ENCODE measurements at regions not wholly inside any gene's neighbourhood (a gene's known extent, or its start where the extent isn't known, plus 50 kb on each side); places are given as distances from the start of the nearest gene placed in this dataset.

DNA sequence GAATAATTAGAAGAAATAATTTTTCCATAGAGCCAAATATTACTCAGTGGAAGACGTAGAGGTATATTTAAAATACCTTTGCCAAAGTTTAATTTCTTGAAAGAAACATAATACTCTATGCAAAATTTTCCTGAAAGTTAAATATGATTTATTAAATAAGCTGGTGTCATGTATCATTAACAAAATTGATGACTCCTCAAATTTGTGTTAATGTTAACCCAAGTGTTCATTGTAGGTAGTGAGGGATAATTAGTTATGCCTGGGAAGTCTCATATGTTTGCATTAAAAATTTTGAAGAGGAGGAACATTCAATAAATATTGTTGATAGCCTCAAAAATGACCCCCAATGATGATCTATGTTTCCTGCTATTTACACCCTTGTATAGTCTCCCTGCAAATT is 292.7 kb upstream of the AMOT start:
- Mint-ChIP-seq H3K27ac (no peak overlapping the region), H3K4me3 (no peak overlapping the region), H3K36me3 (no peaks in the 10 kb centered on the region), H3K4me1 (no peaks in the 10 kb centered on the region), H3K9me3 (ENCODE audit: low read depth) (no peaks in the 10 kb centered on the region), H3K27me3 (no peaks in the 10 kb centered on the region)
- CTCF ChIA-PET, result no interaction called here
- ATAC-seq (no peak), DNase-seq (no peak)

DNA sequence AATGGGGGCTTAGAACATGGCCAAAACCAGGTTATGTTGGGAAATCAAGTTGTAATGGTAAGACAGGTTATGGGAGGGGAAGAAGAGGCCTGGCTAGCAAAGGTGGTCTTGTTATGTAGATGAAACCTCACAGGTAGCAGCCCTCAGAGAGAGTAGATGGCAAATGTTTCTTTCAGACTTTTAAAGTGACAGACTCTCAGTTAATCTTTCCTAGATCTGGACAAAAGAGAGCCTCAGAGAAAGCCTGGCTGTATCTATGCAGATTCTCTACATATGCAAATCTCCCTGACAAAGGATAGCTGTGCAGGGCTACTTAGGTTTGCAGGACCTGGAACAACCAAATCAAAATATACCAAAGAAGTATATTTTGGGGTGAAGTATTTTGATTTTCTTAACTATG is 284.1 kb upstream of the AMOT start:
- ATAC-seq (no peak), DNase-seq (no peak)
- H3K27ac Mint-ChIP-seq, result no peak overlapping the region
- CTCF ChIA-PET, result no interaction called here
- no peak overlapping the region for H3K4me3 Mint-ChIP-seq
- H3K9me3 Mint-ChIP-seq (ENCODE audit: low read depth), result no peaks in the 10 kb centered on the region
- H3K36me3 Mint-ChIP-seq, result no peaks in the 10 kb centered on the region
- no peaks in the 10 kb centered on the region for H3K4me1 Mint-ChIP-seq
- H3K27me3 Mint-ChIP-seq, result no peaks in the 10 kb centered on the region

DNA sequence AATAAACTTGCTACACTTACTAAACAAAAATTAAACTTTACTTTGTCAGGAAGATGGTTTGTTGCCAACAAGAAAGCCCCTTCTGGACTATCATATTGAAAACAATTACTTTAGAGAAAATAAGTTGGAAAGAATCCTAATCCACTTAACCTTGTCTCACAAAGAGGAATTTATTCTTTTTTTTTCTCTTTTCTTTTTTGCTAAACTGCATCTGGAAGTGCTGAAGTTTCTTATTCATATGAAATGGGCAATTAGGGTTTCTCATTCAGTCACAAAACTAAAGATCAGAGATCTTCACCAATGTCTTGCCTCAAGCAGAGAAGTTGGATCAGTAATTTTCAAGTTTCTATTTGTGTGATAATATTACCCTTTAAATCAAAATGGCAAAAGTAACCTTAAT is 234.9 kb upstream of the AMOT start:
- ATAC-seq (no peak), DNase-seq (no peak)
- Mint-ChIP-seq H3K36me3 (no peaks in the 10 kb centered on the region), H3K27me3 (no peaks in the 10 kb centered on the region), H3K4me1 (no peaks in the 10 kb centered on the region), H3K4me3 (no peak overlapping the region), H3K27ac (no peak overlapping the region), H3K9me3 (ENCODE audit: low read depth) (no peaks in the 10 kb centered on the region)
- CTCF ChIA-PET, result no interaction called here

DNA sequence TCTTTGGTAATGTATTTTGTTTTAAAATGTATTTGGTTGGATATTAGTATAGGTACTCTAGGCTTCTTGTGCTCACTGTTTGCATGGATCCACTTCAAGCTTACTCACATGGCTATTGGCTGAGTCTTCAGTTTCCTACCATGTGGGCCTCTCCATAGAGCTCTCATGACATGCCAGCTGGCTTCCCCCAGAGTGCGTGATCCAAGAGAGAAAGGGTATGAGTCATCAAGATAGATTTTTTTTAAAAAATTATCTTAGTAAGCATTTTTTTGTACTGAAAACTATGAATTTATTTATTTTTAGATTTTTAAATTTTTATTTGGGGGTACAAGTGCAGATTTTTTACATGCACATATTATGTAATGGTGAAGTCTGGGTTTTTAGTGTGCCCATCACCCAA is 219.1 kb upstream of the AMOT start:
- Mint-ChIP-seq H3K9me3 (ENCODE audit: low read depth) (no peaks in the 10 kb centered on the region), H3K4me3 (no peak overlapping the region), H3K36me3 (no peaks in the 10 kb centered on the region), H3K4me1 (no peaks in the 10 kb centered on the region), H3K27me3 (no peaks in the 10 kb centered on the region), H3K27ac (no peak overlapping the region)
- CTCF ChIA-PET, result no interaction called here
- ATAC-seq (no peak), DNase-seq (no peak)

DNA sequence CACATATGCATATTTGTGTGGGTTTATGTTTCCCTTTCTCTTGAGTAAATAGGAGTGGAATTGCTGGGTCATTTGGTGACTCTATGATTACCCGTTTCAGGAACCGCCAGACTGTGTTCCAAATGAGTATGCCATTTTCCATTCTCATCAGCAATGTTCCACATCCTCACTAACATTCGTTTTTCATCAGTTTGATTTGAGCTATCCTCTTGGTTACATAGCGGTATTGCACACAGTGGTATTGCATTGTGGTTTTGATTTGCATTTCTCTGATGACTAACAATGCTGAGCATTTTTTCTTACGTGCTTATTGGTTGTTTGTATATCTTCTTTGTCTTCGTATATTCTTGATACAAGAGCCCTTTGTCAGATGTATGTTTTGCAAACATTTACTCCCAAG is 218.0 kb upstream of the AMOT start:
- CTCF ChIA-PET, result no interaction called here

DNA sequence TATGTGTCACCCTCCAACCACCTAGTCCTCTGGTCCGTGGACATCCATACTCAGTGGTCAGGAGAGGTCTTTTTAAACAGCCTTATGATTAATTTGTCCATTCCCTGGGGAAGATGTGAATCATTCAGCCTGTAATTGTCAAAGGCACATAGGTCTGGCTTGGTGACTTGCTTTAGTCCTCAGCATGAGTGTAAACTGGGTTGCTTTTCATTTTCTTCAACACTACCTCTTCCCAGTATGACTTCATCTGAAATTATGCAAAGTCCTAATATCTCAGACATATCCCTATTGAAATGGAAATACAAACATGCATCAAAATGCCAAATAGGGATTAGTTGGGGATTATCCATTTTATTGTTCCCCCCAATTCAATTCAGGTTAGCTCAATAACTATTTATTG is 208.3 kb upstream of the AMOT start:
- no peaks in the 10 kb centered on the region for H3K9me3 Mint-ChIP-seq (ENCODE audit: low read depth)
- no peaks in the 10 kb centered on the region for H3K27me3 Mint-ChIP-seq
- H3K4me3 Mint-ChIP-seq, result no peak overlapping the region
- ATAC-seq (no peak), DNase-seq (no peak)
- H3K4me1 Mint-ChIP-seq, result no peaks in the 10 kb centered on the region
- no peak overlapping the region for H3K27ac Mint-ChIP-seq
- H3K36me3 Mint-ChIP-seq, result no peaks in the 10 kb centered on the region
- CTCF ChIA-PET, result no interaction called here

More for the DNA sequence above, 218.0 kb upstream of the AMOT start:
- Mint-ChIP-seq H3K4me1 (no peaks in the 10 kb centered on the region), H3K9me3 (ENCODE audit: low read depth) (no peaks in the 10 kb centered on the region), H3K27ac (no peak overlapping the region), H3K36me3 (no peaks in the 10 kb centered on the region), H3K27me3 (no peaks in the 10 kb centered on the region), H3K4me3 (no peak overlapping the region)
- no peak for DNase-seq
- ATAC-seq, result no peak

DNA sequence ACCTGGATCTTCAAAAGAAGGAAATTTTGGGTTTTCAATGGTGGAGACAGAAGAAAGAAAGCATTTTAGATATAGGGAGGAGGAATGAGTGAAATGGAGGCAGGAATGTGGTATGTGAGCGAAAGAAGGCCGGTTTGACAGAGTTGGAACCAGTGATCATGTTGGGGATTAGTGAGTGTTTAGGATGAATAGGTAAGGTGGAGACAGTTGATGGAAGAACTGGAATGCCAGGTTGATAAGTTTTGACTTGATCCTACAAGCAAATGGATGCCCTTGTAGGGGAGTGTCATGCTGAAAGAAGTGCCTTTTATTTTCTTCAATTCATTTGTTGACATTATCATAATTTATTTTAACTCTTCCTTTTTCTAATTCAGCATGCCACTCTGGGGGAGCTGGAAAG is 207.8 kb upstream of the AMOT start:
- no peak for ATAC-seq
- CTCF ChIA-PET, result no interaction called here
- no peaks in the 10 kb centered on the region for H3K36me3 Mint-ChIP-seq
- H3K27ac Mint-ChIP-seq, result no peak overlapping the region
- DNase-seq, result no peak
- H3K4me3 Mint-ChIP-seq, result no peak overlapping the region
- H3K4me1 Mint-ChIP-seq, result no peaks in the 10 kb centered on the region
- H3K9me3 Mint-ChIP-seq (ENCODE audit: low read depth), result no peaks in the 10 kb centered on the region
- H3K27me3 Mint-ChIP-seq, result no peaks in the 10 kb centered on the region

DNA sequence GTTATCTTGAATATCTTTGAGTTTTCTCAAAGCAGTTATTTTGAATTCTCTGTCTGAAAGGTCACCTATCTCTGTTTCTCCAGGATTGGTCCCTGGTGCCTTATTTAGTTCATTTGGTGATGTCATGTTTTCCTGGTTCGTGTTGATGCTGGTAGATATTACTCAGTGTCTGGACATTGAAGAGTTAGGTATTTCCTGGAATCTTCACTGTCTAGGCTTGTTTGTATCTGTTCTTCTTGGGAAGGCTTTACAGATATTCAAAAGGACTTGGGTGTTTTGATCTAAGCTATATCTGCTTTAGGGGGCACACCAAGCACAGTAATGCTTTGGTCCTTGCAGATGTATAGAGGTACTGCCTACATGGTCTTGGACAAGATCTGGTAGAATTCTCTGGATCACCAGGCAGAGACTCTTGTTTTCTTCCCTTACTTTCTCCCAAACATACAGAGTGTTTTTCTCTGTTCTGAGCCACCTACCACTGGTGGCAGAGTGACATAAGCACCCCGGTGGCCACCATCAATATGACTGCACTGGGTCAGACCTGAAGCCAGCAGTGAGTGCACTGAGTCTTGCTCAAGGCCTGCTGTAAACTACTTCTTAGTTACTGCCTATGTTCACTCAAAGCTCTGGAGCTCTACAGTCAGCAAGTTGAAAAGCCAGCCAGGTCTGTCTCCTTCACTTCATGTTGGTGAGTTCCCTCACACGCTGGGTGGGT is 193.5 kb upstream of the AMOT start:
- no peaks in the 10 kb centered on the region for H3K27me3 Mint-ChIP-seq
- CTCF ChIA-PET, result no interaction called here
- no peak for ATAC-seq

DNA sequence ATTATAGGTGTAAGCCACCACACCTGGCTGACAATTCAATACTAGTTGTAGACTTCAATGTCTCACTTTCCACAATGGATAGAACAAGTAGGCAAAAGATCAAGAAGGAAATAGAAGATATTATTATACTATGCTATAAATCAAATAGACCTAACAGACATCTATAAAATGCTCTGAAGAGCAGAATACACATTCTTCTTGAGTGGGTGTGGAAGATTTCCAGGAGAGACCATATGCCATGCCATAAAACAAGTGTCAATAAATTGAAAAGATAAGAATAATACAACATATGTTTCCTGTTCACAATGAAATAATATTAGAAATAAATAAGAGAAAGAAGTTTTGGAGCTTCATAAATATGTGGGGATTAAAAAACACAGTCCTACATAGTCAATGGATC is 179.3 kb upstream of the AMOT start:
- ATAC-seq, result no peak
- Mint-ChIP-seq H3K4me3 (no peak overlapping the region), H3K4me1 (no peaks in the 10 kb centered on the region), H3K27me3 (no peaks in the 10 kb centered on the region), H3K9me3 (ENCODE audit: low read depth) (no peaks in the 10 kb centered on the region), H3K36me3 (no peaks in the 10 kb centered on the region), H3K27ac (no peak overlapping the region)
- CTCF ChIA-PET, result no interaction called here
- no peak for DNase-seq

More for the DNA sequence above, 193.5 kb upstream of the AMOT start:
- H3K4me1 Mint-ChIP-seq, result no peaks in the 10 kb centered on the region
- H3K27ac Mint-ChIP-seq, result no peak overlapping the region
- H3K4me3 Mint-ChIP-seq, result no peak overlapping the region
- no peaks in the 10 kb centered on the region for H3K36me3 Mint-ChIP-seq
- no peak for DNase-seq
- no peaks in the 10 kb centered on the region for H3K9me3 Mint-ChIP-seq (ENCODE audit: low read depth)

DNA sequence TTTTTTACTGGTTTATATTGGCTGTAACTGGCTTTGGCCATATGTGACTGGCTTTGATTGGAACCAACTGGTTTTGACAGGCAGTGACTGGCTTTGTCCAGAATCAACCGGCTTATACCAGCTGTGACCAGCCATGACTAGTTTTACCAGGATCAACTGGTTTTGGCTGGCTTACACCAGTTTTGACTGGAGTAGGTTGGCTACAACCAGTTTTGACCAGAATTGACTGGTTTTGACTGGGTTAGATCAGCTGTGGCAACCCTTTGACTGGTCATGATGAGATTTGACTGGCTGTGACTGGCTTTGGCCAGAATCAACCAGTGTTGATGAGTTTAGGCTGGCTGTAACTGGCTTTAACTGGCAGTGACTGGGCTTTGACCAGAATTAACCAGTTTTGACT is 169.2 kb upstream of the AMOT start:
- DNase-seq (no peak), ATAC-seq (no peak)
- Mint-ChIP-seq H3K36me3 (no peaks in the 10 kb centered on the region), H3K27ac (no peak overlapping the region), H3K9me3 (ENCODE audit: low read depth) (no peaks in the 10 kb centered on the region), H3K4me3 (no peak overlapping the region), H3K27me3 (no peaks in the 10 kb centered on the region), H3K4me1 (no peaks in the 10 kb centered on the region)
- CTCF ChIA-PET, result no interaction called here

DNA sequence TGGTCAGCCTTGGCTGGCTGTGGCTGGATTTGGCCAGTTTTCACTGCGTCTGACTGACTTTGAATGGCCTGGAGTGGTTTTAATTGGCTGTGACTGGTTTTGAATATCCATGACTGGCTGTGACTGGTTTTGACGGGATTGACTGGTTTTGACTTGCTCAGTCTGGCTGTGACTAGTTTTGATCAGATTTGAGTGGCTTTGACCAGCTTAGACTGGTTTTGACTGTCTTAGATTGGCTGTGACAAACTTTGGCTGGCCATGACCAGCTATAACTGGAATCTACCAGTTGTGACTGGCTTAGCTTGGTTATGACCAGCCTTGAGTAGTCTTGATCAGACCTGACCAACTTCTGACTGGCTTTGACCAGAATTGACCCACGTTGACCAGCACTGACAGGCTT is 168.4 kb upstream of the AMOT start:
- DNase-seq, result no peak

DNA sequence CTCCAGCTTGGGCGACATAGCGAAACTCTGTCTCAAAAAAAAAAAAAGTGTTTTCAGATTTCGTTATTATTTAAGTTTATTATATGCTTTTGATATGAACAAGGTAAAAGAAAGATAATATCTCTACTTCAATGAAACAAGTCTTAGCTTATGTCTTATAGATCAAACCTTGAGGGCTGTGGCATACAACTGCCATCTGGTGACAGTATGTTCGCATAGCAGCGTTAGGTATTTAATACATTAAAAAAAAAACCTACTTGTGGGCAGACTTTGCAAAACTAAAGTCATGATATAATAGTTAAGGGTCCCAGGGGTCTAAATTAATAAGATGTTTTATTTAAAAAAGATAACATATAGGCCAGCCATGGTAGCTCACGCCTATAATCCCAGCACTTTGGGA is 161.2 kb upstream of the AMOT start:
- Mint-ChIP-seq H3K9me3 (ENCODE audit: low read depth) (no peaks in the 10 kb centered on the region), H3K36me3 (no peaks in the 10 kb centered on the region), H3K4me1 (no peaks in the 10 kb centered on the region), H3K27ac (no peak overlapping the region), H3K4me3 (no peak overlapping the region), H3K27me3 (no peaks in the 10 kb centered on the region)
- no peak for ATAC-seq
- CTCF ChIA-PET, result no interaction called here
- no peak for DNase-seq

More for the DNA sequence above, 168.4 kb upstream of the AMOT start:
- Mint-ChIP-seq H3K27me3 (no peaks in the 10 kb centered on the region), H3K4me1 (no peaks in the 10 kb centered on the region), H3K4me3 (no peak overlapping the region), H3K27ac (no peak overlapping the region), H3K9me3 (ENCODE audit: low read depth) (no peaks in the 10 kb centered on the region), H3K36me3 (no peaks in the 10 kb centered on the region)
- no peak for ATAC-seq
- CTCF ChIA-PET, result no interaction called here

DNA sequence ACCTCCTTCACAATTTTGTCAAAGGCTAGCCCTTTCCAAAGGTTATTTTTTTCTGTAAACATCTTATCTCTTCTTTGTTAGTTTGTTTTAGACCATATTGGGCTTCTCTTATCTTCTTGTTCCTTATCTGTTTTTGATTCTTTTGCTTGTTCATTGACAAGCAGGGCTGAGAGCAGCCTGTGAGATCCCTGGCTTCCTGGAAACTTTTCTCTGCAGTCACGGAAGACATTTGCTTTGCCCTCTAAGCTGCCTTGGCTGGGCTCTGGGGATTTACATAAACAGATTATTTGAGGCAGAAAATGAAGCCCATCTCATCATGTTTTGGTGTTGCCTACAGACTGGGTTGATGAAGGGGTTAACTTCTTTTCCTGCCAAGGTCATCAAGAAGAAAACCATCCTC is 157.4 kb upstream of the AMOT start:
- Mint-ChIP-seq H3K9me3 (ENCODE audit: low read depth) (no peaks in the 10 kb centered on the region), H3K27ac (no peak overlapping the region), H3K27me3 (no peaks in the 10 kb centered on the region), H3K4me3 (no peak overlapping the region), H3K36me3 (no peaks in the 10 kb centered on the region), H3K4me1 (no peaks in the 10 kb centered on the region)
- ATAC-seq (no peak), DNase-seq (no peak)
- CTCF ChIA-PET, result no interaction called here

DNA sequence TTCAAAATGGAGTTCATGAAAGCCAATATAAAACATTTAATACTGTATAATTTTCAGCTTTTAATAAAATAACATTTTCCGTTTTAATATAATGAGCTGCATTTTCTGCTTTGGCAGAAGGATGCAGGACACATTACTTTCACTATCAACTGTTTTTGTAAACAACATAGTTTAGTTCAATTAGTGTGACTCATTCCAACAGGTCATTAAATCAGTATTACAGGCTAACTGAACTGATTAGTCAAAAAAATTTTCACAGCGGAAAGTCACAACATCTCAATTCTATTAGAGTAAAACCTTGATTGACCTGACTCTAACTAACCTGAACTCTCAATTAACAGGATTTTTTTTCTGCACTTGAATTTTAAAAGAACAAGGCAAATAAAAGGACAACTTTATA is 151.2 kb upstream of the AMOT start:
- CTCF ChIA-PET, result no interaction called here
- Mint-ChIP-seq H3K27me3 (no peaks in the 10 kb centered on the region), H3K4me1 (no peaks in the 10 kb centered on the region), H3K4me3 (no peak overlapping the region), H3K9me3 (ENCODE audit: low read depth) (no peaks in the 10 kb centered on the region), H3K27ac (no peak overlapping the region), H3K36me3 (no peaks in the 10 kb centered on the region)
- no peak for ATAC-seq
- no peak for DNase-seq

DNA sequence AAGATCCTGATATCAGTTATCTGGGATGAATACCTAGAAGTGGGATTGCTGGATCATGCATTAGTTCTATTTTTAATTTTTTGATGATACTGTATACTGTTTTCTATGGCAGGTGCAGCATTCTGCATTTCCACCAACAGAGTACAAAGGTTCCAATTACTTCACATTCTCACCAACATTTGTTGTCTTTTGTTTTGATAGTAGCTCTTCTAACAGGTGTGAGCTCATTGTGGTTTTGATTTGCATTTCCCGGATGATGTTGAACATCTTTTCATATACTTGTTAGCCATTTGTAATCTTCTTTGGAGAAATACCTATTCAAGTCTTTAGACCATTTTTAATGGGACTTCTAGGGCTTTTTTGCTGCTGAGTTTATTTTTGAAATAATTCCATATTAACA is 139.2 kb upstream of the AMOT start:
- CTCF ChIA-PET, result no interaction called here
- Mint-ChIP-seq H3K27ac (no peak overlapping the region), H3K4me3 (no peak overlapping the region), H3K9me3 (ENCODE audit: low read depth) (no peaks in the 10 kb centered on the region), H3K27me3 (no peaks in the 10 kb centered on the region), H3K4me1 (no peaks in the 10 kb centered on the region), H3K36me3 (no peaks in the 10 kb centered on the region)
- ATAC-seq (no peak), DNase-seq (no peak)

All from activated CD8-positive, alpha-beta memory T cell treated with anti-CD3 and anti-CD28 coated beads, Interleukin-2, amount 10 ng/mL, durations not matched to agents 7 days and 5 days (primary cell).